Esophagus muscularis mucosa (tissue), 3 donors: ENCODE measurements at regions not wholly inside any gene's neighbourhood (a gene's known extent, or its start where the extent isn't known, plus 50 kb on each side); places are given as distances from the start of the nearest gene placed in this dataset.

Experiments used
- POLR2AphosphoS5 ChIP-seq, 2 donors: sonication (generic); formaldehyde crosslinking; IDR thresholded peaks; one replicate each; pipeline ENCODE4 v1.6.1; 2017; ENCODE audit warnings: antibody characterized with exemption in 2 of 2
- TF ChIP-seq, protein P1 (sequence below), 3 experiments: fragments of 200-600 bp in 2 of 3; fragments of 450-650 bp in 1 of 3; sonication (generic) in 2 of 3; IDR thresholded peaks; one replicate each; pipeline ENCODE4 v1.5.1; 2017 to 2019; ENCODE audit warnings: antibody characterized with exemption in 3 of 3, mild to moderate bottlenecking in 2 of 3, moderate library complexity in 1 of 3

DNA sequence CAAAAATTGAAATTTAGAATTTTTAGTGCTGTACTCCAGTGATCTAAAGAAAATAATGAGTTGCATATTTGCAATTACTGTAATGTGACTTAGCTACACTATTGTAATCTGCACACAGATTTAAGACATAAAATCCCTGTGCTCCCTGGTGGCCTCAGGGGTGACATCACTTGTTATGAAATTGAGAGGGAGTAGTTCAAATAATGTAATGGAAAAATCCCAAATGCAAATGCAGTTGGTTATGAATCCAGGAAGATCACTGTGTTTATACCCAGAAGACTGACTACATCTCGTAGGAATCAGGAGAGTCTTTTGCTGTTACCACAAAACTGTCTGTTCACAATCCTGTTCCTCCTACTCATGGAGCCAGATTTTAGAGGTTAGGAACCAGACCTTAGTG is 178.7 kb upstream of the FBXL17 start:
- TF ChIP-seq, protein P1, sequence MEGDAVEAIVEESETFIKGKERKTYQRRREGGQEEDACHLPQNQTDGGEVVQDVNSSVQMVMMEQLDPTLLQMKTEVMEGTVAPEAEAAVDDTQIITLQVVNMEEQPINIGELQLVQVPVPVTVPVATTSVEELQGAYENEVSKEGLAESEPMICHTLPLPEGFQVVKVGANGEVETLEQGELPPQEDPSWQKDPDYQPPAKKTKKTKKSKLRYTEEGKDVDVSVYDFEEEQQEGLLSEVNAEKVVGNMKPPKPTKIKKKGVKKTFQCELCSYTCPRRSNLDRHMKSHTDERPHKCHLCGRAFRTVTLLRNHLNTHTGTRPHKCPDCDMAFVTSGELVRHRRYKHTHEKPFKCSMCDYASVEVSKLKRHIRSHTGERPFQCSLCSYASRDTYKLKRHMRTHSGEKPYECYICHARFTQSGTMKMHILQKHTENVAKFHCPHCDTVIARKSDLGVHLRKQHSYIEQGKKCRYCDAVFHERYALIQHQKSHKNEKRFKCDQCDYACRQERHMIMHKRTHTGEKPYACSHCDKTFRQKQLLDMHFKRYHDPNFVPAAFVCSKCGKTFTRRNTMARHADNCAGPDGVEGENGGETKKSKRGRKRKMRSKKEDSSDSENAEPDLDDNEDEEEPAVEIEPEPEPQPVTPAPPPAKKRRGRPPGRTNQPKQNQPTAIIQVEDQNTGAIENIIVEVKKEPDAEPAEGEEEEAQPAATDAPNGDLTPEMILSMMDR (IDR thresholded peaks at IDR 0.05), result no peak
- no peak for TF ChIP-seq POLR2AphosphoS5 (IDR thresholded peaks at IDR 0.05)
